HG03354 (cell line): ENCODE measurements at regions not wholly inside any gene's neighbourhood (a gene's known extent, or its start where the extent isn't known, plus 50 kb on each side); places are given as distances from the start of the nearest gene placed in this dataset.
A peak's percentile ranks its signal among the peaks of the same experiment; 100 is the strongest.

Experiments used
- ATAC-seq: cut with Tn5 transposase; IDR thresholded peaks from one replicate; pipeline ENCODE4 v1.9.1; 2021; ENCODE audit warnings: mild to moderate bottlenecking; ENCODE audit not compliant: unreplicated experiment, poor library complexity, severe bottlenecking

GRCh38 chr19:23855676-23856075, 59.0 kb upstream of the ZNF726 start:
- no peak for ATAC-seq

DNA sequence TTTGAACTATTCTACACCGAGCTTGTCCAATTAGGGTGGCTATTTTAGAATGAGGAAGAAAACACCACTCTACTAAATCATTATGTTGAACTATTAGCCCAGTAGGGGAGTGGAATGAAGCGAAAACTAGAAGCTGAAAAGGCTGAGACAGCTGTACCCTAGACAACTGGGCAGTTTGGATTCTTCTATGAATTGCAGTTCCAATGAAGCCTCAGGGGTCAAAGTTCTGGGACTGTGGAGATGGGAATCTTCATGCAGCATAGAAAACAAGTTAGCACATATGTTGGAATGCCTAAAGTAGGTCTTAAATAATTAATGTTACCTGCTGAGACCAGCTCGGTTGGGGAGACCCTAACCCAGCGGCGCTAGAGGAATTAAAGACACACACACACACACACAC, 62.7 kb upstream of the ZNF726 start:
- ATAC-seq = no peak

DNA sequence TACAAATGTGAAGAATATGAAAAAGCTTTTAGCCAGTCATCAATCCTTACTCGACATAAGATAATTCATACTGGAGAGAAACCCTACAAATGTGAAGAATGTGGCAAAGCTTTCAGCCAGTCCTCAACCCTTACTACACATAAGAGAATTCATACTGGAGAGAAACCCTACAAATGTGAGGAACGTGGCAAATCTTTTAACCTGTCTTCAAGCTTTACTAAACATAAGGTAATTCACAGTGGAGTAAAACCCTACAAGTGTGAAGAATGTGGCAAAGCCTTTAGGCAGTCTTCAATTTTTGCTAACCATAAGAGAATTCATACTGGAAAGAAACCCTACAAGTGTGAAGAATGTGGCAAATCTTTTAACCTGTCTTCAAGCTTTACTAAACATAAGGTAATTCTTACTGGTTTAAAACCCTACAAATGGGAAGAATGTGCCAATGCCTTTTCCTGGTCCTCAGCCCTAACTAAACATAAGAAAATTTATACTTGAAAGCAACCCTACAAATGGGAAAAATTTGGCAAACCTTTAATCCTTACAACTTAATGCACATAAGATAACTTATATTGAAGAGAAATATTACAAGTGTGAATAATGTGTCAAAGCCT, 74.1 kb upstream of the ZNF681 start:
- no peak for ATAC-seq

DNA sequence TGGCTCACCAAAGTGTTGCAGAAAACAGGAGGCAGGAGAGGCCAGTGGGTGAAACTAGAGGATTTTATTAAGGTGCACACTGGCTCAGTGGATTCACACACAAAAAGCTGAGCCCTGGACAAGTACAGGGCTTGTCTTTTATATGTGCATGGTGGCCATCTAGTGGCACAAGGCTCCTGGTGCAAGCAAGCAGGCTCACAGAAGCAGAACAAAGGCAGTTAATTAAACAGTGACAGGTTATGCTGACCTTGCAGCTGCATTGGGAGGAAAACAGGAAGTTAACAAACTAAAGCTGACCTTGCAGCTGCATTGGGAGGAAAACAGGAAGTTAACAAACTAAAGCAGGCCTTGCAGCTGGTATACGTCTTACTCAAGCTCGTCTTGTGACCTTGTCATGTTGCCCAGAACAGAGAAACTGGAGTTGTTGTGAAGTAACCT, 65.3 kb upstream of the ZNF681 start:
- ATAC-seq = peak; percentile 60

GRCh38 chr19:23822735-23823134, 64.0 kb upstream of the ZNF681 start:
- no peak for ATAC-seq

- no peak for ATAC-seq
Observed at GRCh38 chr19:23817519-23817918, 58.8 kb upstream of the ZNF681 start.

- no peak for ATAC-seq
Observed at GRCh38 chr19:23810496-23810895, 51.8 kb upstream of the ZNF681 start.
